Neuronal stem cell (in vitro differentiated cells): ENCODE measurements at regions not wholly inside any gene's neighbourhood (a gene's known extent, or its start where the extent isn't known, plus 50 kb on each side); places are given as distances from the start of the nearest gene placed in this dataset.
"Not testable (repeated sequence)": the region's sequence is repeated elsewhere in the genome, so short reads cannot be mapped to it uniquely, and the experiment has no call there.

Experiments
- DNase-seq: peaks from one replicate; pipeline ENCODE4 v3.0.0-alpha.2; 2013; ENCODE audit warnings: low spot score
- H2AFZ ChIP-seq: one replicate; pipeline ENCODE4 v1.6.1; 2013; ENCODE audit warnings: mild to moderate bottlenecking, low read length, inconsistent platforms
- H2AK5ac ChIP-seq: 2 replicates; pipeline ENCODE4 v1.6.1; 2013; ENCODE audit warnings: low read depth, mild to moderate bottlenecking, inconsistent platforms, low read length, moderate library complexity, mixed read lengths
- H2BK120ac ChIP-seq: 2 replicates; pipeline ENCODE4 v1.6.1; 2013; ENCODE audit warnings: low read depth, mild to moderate bottlenecking, inconsistent platforms, low read length, moderate library complexity, mixed read lengths
- H2BK12ac ChIP-seq: one replicate; pipeline ENCODE4 v1.6.1; 2013; ENCODE audit warnings: low read length, inconsistent platforms
- H2BK15ac ChIP-seq: 2 replicates; pipeline ENCODE4 v1.6.1; 2013; ENCODE audit warnings: mild to moderate bottlenecking, low read length, inconsistent platforms, mixed read lengths
- H2BK5ac ChIP-seq: one replicate; pipeline ENCODE4 v1.6.1; 2013; ENCODE audit warnings: inconsistent platforms, mild to moderate bottlenecking, low read length, moderate library complexity
- H3K14ac ChIP-seq: one replicate; pipeline ENCODE4 v1.6.1; 2013; ENCODE audit warnings: low read length, inconsistent platforms
- H3K18ac ChIP-seq: 2 replicates; pipeline ENCODE4 v1.6.1; 2013; ENCODE audit warnings: low read length, inconsistent platforms
- H3K23ac ChIP-seq: 2 replicates; pipeline ENCODE4 v1.6.1; 2013; ENCODE audit warnings: low read depth, mild to moderate bottlenecking, mixed read lengths, low read length, inconsistent platforms; ENCODE audit not compliant: poor library complexity
- H3K27ac ChIP-seq: replicated peaks from 3 replicates; pipeline ENCODE4 v1.5.1; 2013; ENCODE audit warnings: low read length, inconsistent platforms
- H3K27me3 ChIP-seq, 3 experiments: 2 replicates each; pipeline ENCODE4 v1.6.1; 2013; ENCODE audit warnings: low read length in 3 of 3, mild to moderate bottlenecking in 2 of 3, inconsistent platforms in 1 of 3, low read depth in 1 of 3, mixed read lengths in 1 of 3, moderate library complexity in 1 of 3; ENCODE audit not compliant: control insufficient read depth in 3 of 3, insufficient read depth in 3 of 3
- H3K36me3 ChIP-seq, 2 donors: replicated peaks in 1 of 2; 2 replicates each; pipeline ENCODE4 v1.6.1; 2013; ENCODE audit warnings: low read length in 2 of 2; ENCODE audit not compliant: control insufficient read depth in 2 of 2, insufficient read depth in 2 of 2
- H3K4ac ChIP-seq: 2 replicates; pipeline ENCODE4 v1.6.1; 2013; ENCODE audit warnings: inconsistent platforms, mild to moderate bottlenecking, low read length, moderate library complexity
- H3K4me1 ChIP-seq, 2 donors: 1 replicate in 1 of 2; 2 replicates in 1 of 2; pipeline ENCODE4 v1.6.1; 2013; ENCODE audit warnings: low read length in 2 of 2, low read depth in 1 of 2; ENCODE audit not compliant: control insufficient read depth in 2 of 2, insufficient read depth in 1 of 2
- H3K4me2 ChIP-seq: one replicate; pipeline ENCODE4 v1.6.1; 2013; ENCODE audit warnings: mild to moderate bottlenecking, low read length, inconsistent platforms; ENCODE audit not compliant: insufficient read depth, poor library complexity, severe bottlenecking
- H3K4me3 ChIP-seq, 2 donors: 2 replicates each; pipeline ENCODE4 v1.5.1; 2013; ENCODE audit warnings: low read length in 2 of 2, mild to moderate bottlenecking in 2 of 2, inconsistent platforms in 1 of 2, moderate library complexity in 1 of 2
- H3K79me1 ChIP-seq: one replicate; pipeline ENCODE4 v1.6.1; 2013; ENCODE audit warnings: low read depth, mild to moderate bottlenecking, inconsistent platforms, low read length, moderate library complexity
- H3K9ac ChIP-seq: one replicate; pipeline ENCODE4 v1.6.1; 2013; ENCODE audit warnings: mild to moderate bottlenecking, low read depth, low read length, inconsistent platforms; ENCODE audit not compliant: poor library complexity
- H3K9me3 ChIP-seq, 2 donors: replicated peaks in 1 of 2; 2 replicates each; pipeline versions ENCODE3 to v1.6.1; 2013; ENCODE audit warnings: low read length in 2 of 2, mild to moderate bottlenecking in 2 of 2, inconsistent platforms in 1 of 2, low read depth in 1 of 2, mixed read lengths in 1 of 2, moderate library complexity in 1 of 2; ENCODE audit not compliant: control insufficient read depth in 2 of 2, insufficient read depth in 1 of 2
- H4K8ac ChIP-seq: one replicate; pipeline ENCODE4 v1.6.1; 2013; ENCODE audit warnings: low read depth, mild to moderate bottlenecking, inconsistent platforms, low read length, moderate library complexity
- H4K91ac ChIP-seq: one replicate; pipeline ENCODE4 v1.6.1; 2013; ENCODE audit warnings: low read length, low read depth, mild to moderate bottlenecking, inconsistent platforms; ENCODE audit not compliant: poor library complexity
- WGBS, 2 donors: extraction: QIAGEN DNeasy Blood & Tissue Kit; methylation state at CpG; one replicate each; pipeline ENCODE4 v1.1.7; 2013; ENCODE audit warnings: missing lambda C conversion rate in 2 of 2, mixed read lengths in 1 of 2; ENCODE audit not compliant: insufficient read length in 2 of 2, insufficient replicate concordance in 1 of 2; ENCODE audit errors: extremely low coverage in 2 of 2; 5-methylcytosine and 5-hydroxymethylcytosine counted together

DNA sequence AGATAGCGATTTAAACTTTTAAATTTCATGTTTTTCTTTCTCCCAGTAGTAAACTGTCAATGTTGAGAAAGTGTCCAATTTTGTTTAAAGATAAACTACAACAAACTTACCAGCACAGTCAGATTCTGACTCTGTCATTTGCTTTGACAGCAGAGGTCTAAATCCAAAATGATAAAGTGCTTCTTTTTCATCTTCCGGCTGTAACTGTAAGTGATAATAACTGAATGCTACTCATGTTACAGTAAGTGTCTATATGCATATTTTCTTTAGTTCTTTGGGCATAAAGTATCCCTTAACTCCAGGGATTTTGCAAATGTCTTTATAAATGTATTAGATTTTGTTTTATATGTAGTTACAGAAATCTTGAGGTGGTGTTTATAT lies 610.4 kb downstream of the RFPL4B start:
- no peak overlapping the region for H4K91ac ChIP-seq
- H3K14ac ChIP-seq: no peak overlapping the region
- no peak overlapping the region for H2AFZ ChIP-seq
- H4K8ac ChIP-seq: no peak overlapping the region
- H3K18ac ChIP-seq: no peak overlapping the region
- H3K9me3 ChIP-seq: peaks cover 0 to 5% of the 10 kb centered on the region in 2 donors
- no peak overlapping the region for H3K4me3 ChIP-seq
- H2BK120ac ChIP-seq: no peak overlapping the region
- H3K4me2 ChIP-seq: no peak overlapping the region
- H3K27me3 ChIP-seq: no peaks in the 10 kb centered on the region
- no CpG with 5 or more reads among the region's 2 CpGs for WGBS, 2 donors
- no peak overlapping the region for H2BK5ac ChIP-seq
- H3K9ac ChIP-seq: no peak overlapping the region
- no peak overlapping the region for H3K4ac ChIP-seq
- no peak overlapping the region for H3K23ac ChIP-seq
- H3K27ac ChIP-seq: no peak overlapping the region
- H3K79me1 ChIP-seq: no peaks in the 10 kb centered on the region
- peaks cover 3 to 6% of the 10 kb centered on the region in 2 donors for H3K4me1 ChIP-seq
- no peak for DNase-seq
- no peak overlapping the region for H2BK12ac ChIP-seq
- H2BK15ac ChIP-seq: no peak overlapping the region
- no peak overlapping the region for H2AK5ac ChIP-seq
- H3K36me3 ChIP-seq: no peaks in the 10 kb centered on the region

DNA sequence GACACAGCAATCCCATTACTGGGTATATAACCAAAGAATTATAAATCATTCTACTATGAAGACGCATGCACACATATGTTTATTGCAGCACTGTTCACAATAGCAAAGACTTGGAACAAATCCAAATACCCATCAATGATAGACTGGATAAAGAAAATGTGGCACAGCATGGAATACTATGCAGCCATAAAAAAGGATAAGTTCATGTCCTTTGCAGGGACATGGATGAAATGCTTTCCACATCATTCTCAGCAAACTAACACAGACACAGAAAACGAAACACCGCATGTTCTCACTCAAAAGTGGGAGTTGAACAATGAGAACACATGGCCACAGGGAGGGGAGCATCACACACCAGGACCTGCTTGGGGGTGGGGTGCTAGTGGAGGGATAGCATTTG lies 613.0 kb downstream of the RFPL4B start:
- not testable (repeated sequence) for DNase-seq, H4K8ac ChIP-seq, H3K36me3 ChIP-seq, H3K23ac ChIP-seq, H3K27ac ChIP-seq, H4K91ac ChIP-seq, H2BK12ac ChIP-seq, H2BK120ac ChIP-seq, H3K4me1 ChIP-seq, H3K4me3 ChIP-seq, H2BK15ac ChIP-seq, H3K18ac ChIP-seq, H3K9ac ChIP-seq, H2BK5ac ChIP-seq, H3K4me2 ChIP-seq, H3K9me3 ChIP-seq, H3K79me1 ChIP-seq, H2AK5ac ChIP-seq, H2AFZ ChIP-seq, H3K4ac ChIP-seq, H3K14ac ChIP-seq, H3K27me3 ChIP-seq
- WGBS, 2 donors: no CpG with 5 or more reads among the region's 3 CpGs

DNA sequence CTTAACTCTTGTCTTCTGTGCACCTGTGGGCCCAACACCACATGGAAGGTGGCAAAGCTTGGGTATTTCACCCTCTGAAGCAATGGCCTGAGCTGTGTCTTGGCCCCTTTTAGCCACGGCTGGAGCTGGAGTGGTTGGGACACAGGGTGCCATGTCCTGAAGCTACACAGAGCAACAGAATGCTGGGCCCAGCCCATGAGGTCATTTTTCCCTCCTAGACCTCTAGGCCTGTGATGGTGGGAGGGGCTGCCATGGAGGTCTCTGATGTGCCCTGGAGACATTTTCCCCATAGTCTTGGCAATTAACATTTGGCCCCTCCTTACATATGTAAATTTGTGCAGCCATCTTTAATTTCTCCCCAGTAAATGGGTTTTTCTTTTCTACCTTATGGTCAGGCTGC lies 620.8 kb downstream of the RFPL4B start:
- H4K8ac ChIP-seq: no peak overlapping the region
- peaks cover 3 to 20% of the 10 kb centered on the region in 2 donors for H3K9me3 ChIP-seq
- no peak overlapping the region for H2BK120ac ChIP-seq
- H2BK12ac ChIP-seq: no peak overlapping the region
- no peak overlapping the region for H2BK5ac ChIP-seq
- DNase-seq: no peak
- H2AFZ ChIP-seq: no peak overlapping the region
- no peak overlapping the region for H4K91ac ChIP-seq
- no peaks in the 10 kb centered on the region for H3K79me1 ChIP-seq
- no peak overlapping the region for H3K27ac ChIP-seq
- H3K4ac ChIP-seq: no peak overlapping the region
- H2BK15ac ChIP-seq: no peak overlapping the region
- H3K23ac ChIP-seq: no peak overlapping the region
- no peaks in the 10 kb centered on the region for H3K27me3 ChIP-seq
- H3K36me3 ChIP-seq: no peaks in the 10 kb centered on the region
- no peak overlapping the region for H3K4me3 ChIP-seq
- no peak overlapping the region for H3K4me2 ChIP-seq
- H3K4me1 ChIP-seq: no peaks in the 10 kb centered on the region
- WGBS, 2 donors: no CpG with 5 or more reads among the region's 1 CpG
- H3K9ac ChIP-seq: no peak overlapping the region
- no peak overlapping the region for H3K14ac ChIP-seq
- no peak overlapping the region for H2AK5ac ChIP-seq
- no peak overlapping the region for H3K18ac ChIP-seq

- no peaks in the 10 kb centered on the region for H3K27me3 ChIP-seq
- H3K18ac ChIP-seq: no peak overlapping the region
- no peak overlapping the region for H3K4me3 ChIP-seq
- no peak overlapping the region for H3K4me2 ChIP-seq
- H3K9ac ChIP-seq: no peak overlapping the region
- no peak overlapping the region for H3K4ac ChIP-seq
- no peak for DNase-seq
- H4K91ac ChIP-seq: no peak overlapping the region
- H2AFZ ChIP-seq: no peak overlapping the region
- no peaks in the 10 kb centered on the region for H3K79me1 ChIP-seq
- H3K4me1 ChIP-seq: no peaks in the 10 kb centered on the region
- no peak overlapping the region for H3K23ac ChIP-seq
- no peak overlapping the region for H3K14ac ChIP-seq
- no peak overlapping the region for H2BK120ac ChIP-seq
- H2BK15ac ChIP-seq: no peak overlapping the region
- H2AK5ac ChIP-seq: no peak overlapping the region
- peaks cover 3 to 22% of the 10 kb centered on the region in 2 donors for H3K9me3 ChIP-seq
- WGBS, 2 donors: no CpG with 5 or more reads among the region's 1 CpG
- H3K36me3 ChIP-seq: no peaks in the 10 kb centered on the region
- no peak overlapping the region for H2BK12ac ChIP-seq
- no peak overlapping the region for H3K27ac ChIP-seq
- no peak overlapping the region for H4K8ac ChIP-seq
- no peak overlapping the region for H2BK5ac ChIP-seq
These were observed 624.5 kb downstream of the RFPL4B start for GRCh38 chr6:112971651-112972050.
